GM19240 (cell line): ENCODE measurements at regions not wholly inside any gene's neighbourhood (a gene's known extent, or its start where the extent isn't known, plus 50 kb on each side); places are given as distances from the start of the nearest gene placed in this dataset.
"Not testable (repeated sequence)": the region's sequence is repeated elsewhere in the genome, so short reads cannot be mapped to it uniquely, and the experiment has no call there.

Experiments used
- DNase-seq: peaks from one replicate; pipeline ENCODE4 v3.0.0; 2011; ENCODE audit warnings: low spot score; ENCODE audit not compliant: insufficient read length

DNA sequence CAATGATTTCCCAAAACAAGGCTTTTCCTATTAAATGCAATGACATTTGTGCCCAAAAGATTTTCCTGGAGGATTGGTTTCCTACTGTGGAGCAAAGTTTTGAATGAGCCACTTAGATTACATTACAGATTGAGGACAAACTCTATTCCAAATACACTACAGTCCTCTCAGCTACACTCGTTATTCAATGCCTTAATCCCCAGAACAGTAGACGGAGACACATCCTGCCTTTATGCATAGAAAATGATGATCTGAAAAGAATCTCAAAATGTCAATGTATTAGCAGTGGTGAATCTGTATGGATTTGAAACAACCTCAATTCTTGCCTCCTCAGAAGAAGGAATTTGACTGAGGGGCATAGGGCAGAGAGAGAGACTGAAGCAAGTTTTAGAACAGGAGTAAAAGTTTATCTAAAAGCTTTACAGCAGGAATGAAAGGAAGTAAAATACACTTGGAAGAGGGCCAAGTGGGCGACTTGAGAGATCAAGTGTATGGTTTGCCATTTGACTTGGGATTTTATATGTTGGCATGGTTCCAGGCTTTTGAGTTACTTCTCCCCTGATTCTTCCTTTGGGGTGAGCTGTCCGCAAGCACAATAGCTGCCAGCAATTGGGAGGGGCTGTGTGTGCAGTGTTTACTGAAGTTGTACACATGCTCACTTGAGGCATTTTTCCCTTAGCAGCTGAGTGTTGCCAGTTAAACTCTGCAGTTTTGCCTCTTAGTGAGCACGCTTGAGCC is 891.9 kb upstream of the MBL2 start:
- no peak for DNase-seq

DNA sequence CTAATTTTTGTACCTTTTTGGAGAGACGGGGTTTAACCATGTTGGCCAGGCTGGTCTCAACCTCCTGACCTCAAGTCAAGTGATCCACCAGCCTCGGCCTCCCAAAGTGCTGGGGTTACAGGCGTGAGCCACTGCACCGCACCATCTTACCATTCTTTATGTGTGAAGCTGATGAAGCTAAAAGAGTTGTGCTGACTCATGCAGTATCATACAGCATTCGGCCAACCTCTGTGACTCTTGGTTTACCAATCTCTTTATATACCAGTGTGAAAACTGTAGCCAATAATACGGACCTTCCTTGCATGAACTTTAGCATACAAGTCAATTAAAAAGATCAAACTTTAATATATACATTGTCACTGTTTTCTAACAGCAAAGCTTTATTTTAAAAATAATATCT is 878.2 kb upstream of the MBL2 start:
- no peak for DNase-seq

- not testable (repeated sequence) for DNase-seq
Observed at GRCh38 chr10:53647221-53647620, 874.6 kb upstream of the MBL2 start.

DNA sequence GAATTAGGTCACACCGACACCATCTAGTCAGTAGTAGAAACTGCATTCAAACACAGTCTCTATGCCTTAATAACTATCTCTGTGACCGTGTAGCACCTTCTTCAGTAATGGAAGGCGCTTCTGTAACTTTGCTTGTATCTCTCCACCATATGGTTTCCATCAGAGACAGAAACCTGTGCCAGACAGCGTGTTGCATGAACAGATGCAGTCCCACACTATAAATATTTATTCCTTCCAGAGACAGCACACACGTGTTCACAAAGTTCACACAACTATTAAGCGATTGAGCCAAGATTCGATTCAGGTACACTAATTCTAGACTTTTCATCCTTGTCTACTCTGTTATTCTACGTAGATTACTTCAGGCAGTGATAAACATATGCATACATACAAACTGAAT is 873.9 kb upstream of the MBL2 start:
- no peak for DNase-seq

GRCh38 chr10:53645951-53646350 is 873.4 kb upstream of the MBL2 start:
- no peak for DNase-seq

DNA sequence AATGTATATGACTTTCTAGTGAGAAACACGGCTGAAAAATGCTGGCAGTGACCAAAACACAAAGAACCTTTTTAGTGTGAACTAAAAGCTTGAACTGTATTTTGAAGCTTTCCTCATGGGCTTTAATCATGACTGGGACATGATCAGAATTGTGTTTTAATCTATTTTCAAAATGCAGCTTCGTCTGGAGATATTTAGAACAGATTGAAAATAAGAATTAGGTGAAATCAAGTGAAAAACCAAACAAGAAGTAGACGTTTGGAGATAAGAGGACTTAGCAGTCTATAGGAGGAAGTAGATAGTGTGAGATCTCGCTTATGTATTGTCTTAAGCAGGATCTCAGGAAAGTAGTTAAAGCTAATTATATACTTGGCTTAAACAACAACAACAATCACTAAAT is 865.4 kb upstream of the MBL2 start:
- DNase-seq, result no peak

- DNase-seq, result no peak
Observed at GRCh38 chr10:53624722-53625121, 852.1 kb upstream of the MBL2 start.

DNA sequence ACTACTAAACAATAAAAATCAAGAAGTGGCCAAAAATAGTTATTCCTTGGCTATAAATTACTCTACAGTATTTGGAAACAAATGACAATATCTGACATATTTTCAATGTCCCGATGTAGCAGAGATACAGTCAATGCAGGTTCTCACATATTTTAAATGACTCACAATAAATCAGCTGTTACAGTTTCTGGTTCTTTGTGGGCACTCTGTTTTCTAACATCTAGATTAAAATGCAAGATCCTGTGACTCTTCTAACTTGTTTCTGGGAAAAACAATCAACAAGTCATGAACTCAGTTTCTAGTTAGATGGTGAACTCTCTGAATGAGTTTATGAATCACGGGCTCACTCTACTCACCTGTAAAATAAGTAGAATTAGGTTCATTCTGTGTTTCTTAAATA is 849.6 kb upstream of the MBL2 start:
- no peak for DNase-seq

DNA sequence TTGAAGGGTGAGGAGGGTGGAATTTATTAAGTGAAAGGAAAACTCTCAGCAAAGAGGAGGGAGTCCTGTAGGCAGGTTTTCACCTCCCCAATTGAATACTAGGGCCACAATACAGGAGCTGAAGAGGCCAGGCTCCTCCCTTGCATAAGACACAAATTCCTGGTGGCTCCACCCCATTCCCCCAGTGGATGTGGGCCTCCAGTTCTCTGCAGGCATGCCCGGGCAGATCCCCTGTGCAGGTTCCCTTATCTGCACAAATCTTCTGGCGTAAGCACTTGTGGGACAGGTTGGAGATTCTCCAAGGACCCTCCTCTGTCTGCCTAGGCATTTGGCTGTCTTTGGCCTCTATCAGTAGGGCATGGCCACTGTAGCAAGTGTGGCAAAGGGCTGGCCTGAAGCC is 847.1 kb upstream of the MBL2 start:
- DNase-seq, result no peak

DNA sequence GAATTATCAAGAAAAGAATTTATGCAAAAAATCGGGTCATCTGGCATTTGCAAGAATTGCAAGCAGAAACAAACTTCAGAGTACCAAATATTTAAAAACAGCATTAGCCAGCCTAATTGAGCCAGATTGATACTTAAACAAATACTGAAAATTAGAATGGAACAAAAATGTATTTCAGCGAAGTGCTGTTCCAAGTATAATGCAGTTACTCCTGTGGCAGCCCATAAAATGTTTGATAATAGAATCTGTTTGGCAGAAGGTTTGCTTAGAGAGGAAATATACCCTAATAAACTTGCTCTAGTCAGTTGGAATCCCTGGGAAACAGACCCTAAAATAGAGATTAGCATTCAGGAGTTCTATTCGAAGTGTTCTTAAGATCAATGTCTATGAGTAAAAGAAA is 835.1 kb upstream of the MBL2 start:
- no peak for DNase-seq

- DNase-seq, result no peak
Observed at GRCh38 chr10:53606981-53607380, 834.4 kb upstream of the MBL2 start.

GRCh38 chr10:53601260-53601875 is 828.8 kb upstream of the MBL2 start:
- DNase-seq, result no peak

- no peak for DNase-seq
Observed at GRCh38 chr10:53598914-53599313, 826.3 kb upstream of the MBL2 start.

DNA sequence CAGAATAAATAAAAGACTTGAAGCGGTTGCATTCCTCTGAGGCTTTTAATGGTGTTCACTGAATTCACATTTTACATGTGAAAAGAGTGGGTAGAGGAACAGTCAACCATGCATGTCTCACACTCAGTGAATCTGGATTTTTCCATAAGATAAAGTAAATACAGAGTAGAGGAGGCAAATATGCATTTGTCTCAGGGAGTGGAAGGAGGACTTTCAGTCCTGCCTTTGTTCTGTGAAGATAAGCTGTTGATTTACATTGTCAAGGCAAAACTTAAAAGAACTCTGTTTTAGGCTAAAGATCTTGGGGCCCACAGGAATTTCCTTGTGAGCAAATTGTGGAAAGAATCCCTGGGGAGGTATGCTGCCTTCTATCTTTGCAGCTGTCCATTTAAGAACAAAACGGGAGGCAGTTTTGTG is 825.3 kb upstream of the MBL2 start:
- no peak for DNase-seq

DNA sequence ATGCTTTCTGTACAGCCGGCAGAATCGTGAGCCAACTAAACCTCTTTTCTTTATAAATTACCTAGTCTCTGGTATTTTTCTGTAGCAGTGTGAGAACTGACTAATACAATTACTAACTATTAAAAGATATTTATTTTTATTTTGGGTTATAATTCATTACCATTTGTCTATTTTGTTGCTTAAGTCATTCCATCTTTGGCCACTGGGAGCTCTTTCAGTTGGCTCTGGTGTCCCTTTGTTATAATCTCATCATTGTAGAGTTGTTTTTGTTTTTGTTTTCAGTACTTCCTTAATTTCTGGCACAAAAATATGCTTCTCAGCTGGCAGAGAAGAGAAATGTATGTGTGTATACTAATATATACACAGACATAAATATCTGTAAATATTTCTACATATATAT is 807.9 kb upstream of the MBL2 start:
- no peak for DNase-seq

GRCh38 chr10:53579773-53580172 is 807.2 kb upstream of the MBL2 start:
- no peak for DNase-seq

- no peak for DNase-seq
Observed at GRCh38 chr10:53574024-53574423, 801.4 kb upstream of the MBL2 start.

GRCh38 chr10:53573498-53573897 is 800.9 kb upstream of the MBL2 start:
- no peak for DNase-seq

- no peak for DNase-seq
Observed at GRCh38 chr10:53572799-53573198, 800.2 kb upstream of the MBL2 start.

- no peak for DNase-seq
Observed at GRCh38 chr10:53570221-53570620, 797.6 kb upstream of the MBL2 start.

DNA sequence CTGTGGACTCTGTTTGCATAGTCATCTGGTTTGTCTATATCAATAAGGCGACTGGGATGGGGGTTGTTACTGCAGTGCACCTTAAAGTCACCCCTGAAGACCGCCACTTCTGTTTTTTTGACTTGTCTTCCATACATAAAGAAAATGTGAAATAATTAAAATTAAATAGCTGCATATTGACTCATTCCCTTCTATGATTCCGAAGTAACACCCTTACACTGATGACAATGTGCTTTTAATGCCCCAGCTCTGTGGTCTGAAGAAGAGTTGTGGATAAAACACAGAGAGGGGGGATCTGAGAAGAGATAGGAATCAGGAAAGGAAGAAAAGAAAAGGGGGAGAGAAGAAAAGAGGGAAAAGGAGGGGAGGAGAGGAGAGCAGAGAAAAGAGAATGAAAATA is 796.9 kb upstream of the MBL2 start:
- DNase-seq, result no peak

DNA sequence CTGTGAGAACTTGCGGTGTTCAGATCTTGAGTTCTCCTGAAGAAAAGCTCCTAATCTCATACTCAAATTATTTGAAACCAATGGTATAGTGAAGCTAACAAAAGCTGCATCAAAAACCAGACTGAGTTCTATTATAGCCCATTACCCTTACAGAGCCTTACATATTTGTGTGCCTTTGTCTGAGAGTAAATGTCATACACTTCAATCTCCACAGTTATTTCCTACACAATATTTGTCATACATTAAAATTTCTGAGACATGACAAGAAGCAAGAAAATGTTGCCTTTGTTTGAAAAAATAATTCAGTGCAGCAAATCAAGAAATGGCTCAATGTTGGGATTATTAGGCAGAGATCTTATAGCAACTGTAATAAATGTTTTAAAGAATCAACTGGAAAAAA is 776.1 kb upstream of the MBL2 start:
- DNase-seq, result no peak

- no peak for DNase-seq
Observed at GRCh38 chr10:53547364-53547763, 774.8 kb upstream of the MBL2 start.
